HCT116 (cell line): ENCODE measurements at regions not wholly inside any gene's neighbourhood (a gene's known extent, or its start where the extent isn't known, plus 50 kb on each side); places are given as distances from the start of the nearest gene placed in this dataset.

Experiments
- ATAC-seq: fragments of 200-7000 bp; cut with Tn5 transposase; 2 replicates; pipeline ENCODE4 v1.9.1; 2020; ENCODE audit warnings: mild to moderate bottlenecking, moderate library complexity
- BruUV-seq: library from RNA; stranded (reverse); fragments of 400-500 nt; replicated peaks from 2 replicates; lab custom pipeline; 2021; lab: Mats Ljungman, UMichigan
- CTCF ChIA-PET: fragments of 300-600 bp; sonication (Branson Sonifier 250); formaldehyde crosslinking; loops from one replicate; lab custom pipeline; 2021; ENCODE audit warnings: antibody characterized with exemption; lab: Charles Lee
- POLR2A ChIA-PET: fragments of 300-600, 350-600 bp; sonication (Branson Sonifier 250); formaldehyde crosslinking; loops from one replicate; lab custom pipeline; 2021; ENCODE audit warnings: antibody characterized with exemption; lab: Charles Lee
- RAD21 ChIA-PET, 2 experiments: fragments of 300-600 bp; sonication (Branson Sonifier 250); formaldehyde crosslinking; loops; one replicate each; lab custom pipeline; 2023; ENCODE audit warnings: low total read pairs in 2 of 2; ENCODE audit not compliant: uncharacterized antibody in 2 of 2, unreplicated experiment in 2 of 2, low non-redundant PET in 1 of 2; lab: Charles Lee
- DNase-seq: peaks from one replicate; pipeline ENCODE4 v3.0.0-alpha.2; 2010; ENCODE audit warnings: low read depth, low spot score
- H2AFZ ChIP-seq: fragments of 200-600 bp; shearing (Covaris generic), sonication (generic); 2 replicates; pipeline ENCODE4 v1.6.1; 2017; ENCODE audit warnings: low read depth, mixed run types, mixed read lengths, antibody characterized with exemption, low read length; ENCODE audit not compliant: poor library complexity, severe bottlenecking
- H3K27ac ChIP-seq: 2 replicates; pipeline ENCODE4 v1.5.1; 2012; ENCODE audit warnings: low read depth, low read length
- H3K27me3 ChIP-seq: fragments of 200-600 bp; sonication (generic); 2 replicates; pipeline ENCODE4 v1.6.1; 2016; ENCODE audit warnings: mixed run types, low read length, mixed read lengths; ENCODE audit not compliant: insufficient read depth
- H3K36me3 ChIP-seq, 2 experiments: fragments of 200-500 bp in 1 of 2; fragments of 200-600 bp in 1 of 2; sonication (Bioruptor generic) in 1 of 2; sonication (generic) in 1 of 2; 2 replicates each; pipeline versions ENCODE4 v1.5.1 to v1.6.1; 2014 to 2016; ENCODE audit warnings: low read length in 2 of 2, inconsistent platforms in 1 of 2, mixed read lengths in 1 of 2, mixed run types in 1 of 2; ENCODE audit not compliant: insufficient read depth in 2 of 2, control insufficient read depth in 1 of 2
- H3K4me1 ChIP-seq, 2 experiments: fragments of 200-600 bp in 1 of 2; sonication (generic) in 1 of 2; 2 replicates each; pipeline versions ENCODE4 v1.5.1 to v1.6.1; 2012 to 2017; ENCODE audit warnings: low read length in 2 of 2, inconsistent platforms in 1 of 2, mild to moderate bottlenecking in 1 of 2, mixed read lengths in 1 of 2, mixed run types in 1 of 2, moderate library complexity in 1 of 2; ENCODE audit not compliant: insufficient read depth in 2 of 2, control insufficient read depth in 1 of 2
- H3K4me2 ChIP-seq: fragments of 200-600 bp; sonication (generic); 2 replicates; pipeline ENCODE4 v1.6.1; 2017; ENCODE audit warnings: mixed run types, low read length, mixed read lengths
- H3K4me3 ChIP-seq, 2 experiments: fragments of 200-600 bp in 1 of 2; sonication (generic) in 1 of 2; replicated peaks in 1 of 2; 2 replicates each; pipeline ENCODE4 v1.5.1; 2011 to 2016; ENCODE audit warnings: low read length in 2 of 2, control low read depth in 1 of 2, low read depth in 1 of 2, mild to moderate bottlenecking in 1 of 2, mixed read lengths in 1 of 2, mixed run types in 1 of 2
- H3K79me2 ChIP-seq: fragments of 200-600 bp; sonication (generic); 2 replicates; pipeline ENCODE4 v1.6.1; 2017; ENCODE audit warnings: mild to moderate bottlenecking, mixed run types, low read length, moderate library complexity, mixed read lengths; ENCODE audit not compliant: insufficient read depth
- H3K9ac ChIP-seq: fragments of 200-600 bp; sonication (generic); 2 replicates; pipeline ENCODE4 v1.6.1; 2016; ENCODE audit warnings: low read length, mixed read lengths
- H3K9me2 ChIP-seq: fragments of 200-600 bp; sonication (generic), shearing (Covaris generic); 2 replicates; pipeline ENCODE4 v1.6.1; 2017; ENCODE audit warnings: mixed run types, mild to moderate bottlenecking, moderate library complexity; ENCODE audit not compliant: insufficient read depth
- H3K9me3 ChIP-seq, 2 experiments: fragments of 200-500 bp in 1 of 2; fragments of 200-600 bp in 1 of 2; sonication (Bioruptor generic) in 1 of 2; sonication (generic) in 1 of 2; 2 replicates each; pipeline ENCODE4 v1.6.1; 2014 to 2017; ENCODE audit warnings: low read length in 2 of 2, mixed read lengths in 2 of 2, inconsistent platforms in 1 of 2, low read depth in 1 of 2, mild to moderate bottlenecking in 1 of 2, mixed run types in 1 of 2, moderate library complexity in 1 of 2; ENCODE audit not compliant: control insufficient read depth in 1 of 2, insufficient read depth in 1 of 2
- H4K20me1 ChIP-seq: fragments of 200-600 bp; sonication (generic), shearing (Covaris generic); 2 replicates; pipeline ENCODE4 v1.6.1; 2017; ENCODE audit warnings: mixed run types, mild to moderate bottlenecking, moderate library complexity; ENCODE audit not compliant: insufficient read depth
- EZH2 ChIP-seq: fragments of 200-600 bp; sonication (generic); IDR thresholded peaks from 2 replicates; pipeline ENCODE4 v1.6.1; 2017; ENCODE audit warnings: antibody characterized with exemption, mixed run types
- MAX ChIP-seq: IDR thresholded peaks from 2 replicates; pipeline ENCODE4 v1.6.1; 2012
- POLR2A ChIP-seq: IDR thresholded peaks from 2 replicates; pipeline ENCODE4 v1.7.0; 2011; ENCODE audit warnings: borderline replicate concordance; ENCODE audit not compliant: insufficient read depth, insufficient read length; ENCODE audit errors: extremely low read depth
- ZFX ChIP-seq: fragments of 450-650 bp; IDR thresholded peaks from 2 replicates; pipeline ENCODE4 v1.6.1; 2017
- intact Hi-C: fragments of 100-400 bp; cut with micrococcal nuclease; formaldehyde crosslinking; loops from 2 replicates; pipeline ENCODE4 v1.10.0; 2022

GRCh38 chr4:187207931-187208330 is 484.3 kb upstream of the FAT1 start:
- H4K20me1 ChIP-seq = no peaks in the 10 kb centered on the region
- H3K27ac ChIP-seq = no peak overlapping the region
- no peak overlapping the region for H2AFZ ChIP-seq
- intact Hi-C loops = no loop called here
- no peaks in the 10 kb centered on the region for H3K27me3 ChIP-seq
- DNase-seq = no peak
- ChIA-PET RAD21 (no interaction called here), POLR2A (no interaction called here), CTCF (no interaction called here)
- H3K9me2 ChIP-seq = no peaks in the 10 kb centered on the region
- no peak overlapping the region for H3K4me2 ChIP-seq
- no peak overlapping the region for H3K9ac ChIP-seq
- TF ChIP-seq EZH2 = no peak
- no peak for TF ChIP-seq POLR2A
- no peak for TF ChIP-seq MAX
- TF ChIP-seq ZFX = no peak
- peaks cover 0 to 6% of the 10 kb centered on the region in 2 experiments; a peak in 1 of 4 replicates for H3K4me1 ChIP-seq
- no peak for ATAC-seq
- no peak overlapping the region for H3K4me3 ChIP-seq
- no peaks in the 10 kb centered on the region for H3K9me3 ChIP-seq
- H3K36me3 ChIP-seq = no peaks in the 10 kb centered on the region
- no peaks in the 10 kb centered on the region for H3K79me2 ChIP-seq
- BruUV-seq = no TSS peak

- H3K4me1 ChIP-seq = peaks cover 0 to 6% of the 10 kb centered on the region in 2 experiments; a peak in 1 of 4 replicates
- H3K4me2 ChIP-seq = no peak overlapping the region
- H3K9ac ChIP-seq = no peak overlapping the region
- ChIA-PET POLR2A (no interaction called here), CTCF (no interaction called here), RAD21 (no interaction called here)
- H3K36me3 ChIP-seq = no peaks in the 10 kb centered on the region
- H3K9me2 ChIP-seq = no peaks in the 10 kb centered on the region
- H2AFZ ChIP-seq = no peak overlapping the region
- no peaks in the 10 kb centered on the region for H4K20me1 ChIP-seq
- no peaks in the 10 kb centered on the region for H3K79me2 ChIP-seq
- no peak overlapping the region for H3K4me3 ChIP-seq
- intact Hi-C loops = no loop called here
- no peak overlapping the region for H3K27ac ChIP-seq
- H3K9me3 ChIP-seq = no peaks in the 10 kb centered on the region
- BruUV-seq = no TSS peak
- TF ChIP-seq ZFX = no peak
- no peak for DNase-seq
- no peaks in the 10 kb centered on the region for H3K27me3 ChIP-seq
- no peak for ATAC-seq
These were observed 485.0 kb upstream of the FAT1 start for GRCh38 chr4:187208651-187209050.
